ENCODE measurements at regions not wholly inside any gene's neighbourhood (a gene's known extent, or its start where the extent isn't known, plus 50 kb on each side); places are given as distances from the start of the nearest gene placed in this dataset.

- TF ChIP-seq SUZ12 (IDR thresholded peaks at IDR 0.05; ENCODE audit: extremely low read depth, insufficient read depth, insufficient read length) (no peak), YY1 (IDR thresholded peaks at IDR 0.05; ENCODE audit: insufficient read depth, insufficient read length) (no peak)
Observed at GRCh38 chr4:126969360-126970235, 663.2 kb upstream of the INTU start.
